ENCODE measurements at regions not wholly inside any gene's neighbourhood (a gene's known extent, or its start where the extent isn't known, plus 50 kb on each side); places are given as distances from the start of the nearest gene placed in this dataset.
"Not testable (repeated sequence)": the region's sequence is repeated elsewhere in the genome, so short reads cannot be mapped to it uniquely, and the experiment has no call there.

- not testable (repeated sequence) for DNase-seq (ENCODE audit: low read depth)
Observed at GRCh38 chrY:13627323-13627722, 76.4 kb upstream of the TMSB4Y start.

DNA sequence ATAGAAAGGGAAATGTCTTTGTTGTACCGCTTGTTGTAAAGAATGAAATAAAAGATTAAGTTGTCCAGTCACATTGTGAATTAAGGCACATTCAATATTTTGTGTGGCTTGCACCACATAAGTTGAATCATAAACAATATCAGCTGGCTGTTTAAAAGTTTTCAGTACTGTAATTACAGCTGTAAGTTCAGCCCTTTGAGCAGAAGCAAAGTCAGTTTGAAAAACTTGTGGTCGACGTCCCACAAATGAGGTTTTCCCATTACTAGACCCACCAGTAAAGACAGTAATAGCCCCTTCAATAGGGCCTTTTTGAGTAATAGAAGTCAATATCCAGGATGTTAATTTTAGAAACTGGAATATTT is 87.8 kb upstream of the TMSB4Y start:
- DNase-seq (ENCODE audit: low read depth) = no peak

- DNase-seq (ENCODE audit: low read depth) = no peak
Observed at GRCh38 chrY:13615301-13615942, 88.3 kb upstream of the TMSB4Y start.

DNA sequence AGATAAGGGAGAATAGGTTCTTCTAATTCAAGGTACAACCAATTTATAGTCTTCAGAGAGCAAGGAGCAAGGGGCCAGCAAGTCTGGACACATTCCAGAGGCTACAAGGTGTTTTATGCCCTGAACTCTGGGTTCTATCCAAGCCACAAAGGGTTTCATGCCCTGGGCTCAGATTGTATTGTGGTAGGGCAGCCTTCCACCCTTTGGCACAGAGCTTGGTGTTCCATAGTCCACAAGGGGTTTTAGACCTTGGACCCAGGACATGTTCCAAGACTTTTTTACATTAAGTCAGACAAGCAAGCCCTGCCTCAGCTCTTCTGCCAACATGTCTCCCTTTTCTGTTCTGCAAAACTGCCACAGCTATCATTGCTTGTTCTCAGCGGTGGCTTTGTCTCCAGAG is 90.8 kb upstream of the TMSB4Y start:
- no peak for DNase-seq (ENCODE audit: low read depth)

- no peak for DNase-seq (ENCODE audit: low read depth)
Observed at GRCh38 chrY:13611965-13612364, 91.7 kb upstream of the TMSB4Y start.

- no peak for DNase-seq (ENCODE audit: low read depth)
Observed at GRCh38 chrY:13592450-13592849, 111.2 kb upstream of the TMSB4Y start.

- not testable (repeated sequence) for DNase-seq (ENCODE audit: low read depth)
Observed at GRCh38 chrY:13570931-13571330, 91.1 kb upstream of the UTY start.

GRCh38 chrY:13567186-13567585 is 87.4 kb upstream of the UTY start:
- DNase-seq (ENCODE audit: low read depth) = no peak

DNA sequence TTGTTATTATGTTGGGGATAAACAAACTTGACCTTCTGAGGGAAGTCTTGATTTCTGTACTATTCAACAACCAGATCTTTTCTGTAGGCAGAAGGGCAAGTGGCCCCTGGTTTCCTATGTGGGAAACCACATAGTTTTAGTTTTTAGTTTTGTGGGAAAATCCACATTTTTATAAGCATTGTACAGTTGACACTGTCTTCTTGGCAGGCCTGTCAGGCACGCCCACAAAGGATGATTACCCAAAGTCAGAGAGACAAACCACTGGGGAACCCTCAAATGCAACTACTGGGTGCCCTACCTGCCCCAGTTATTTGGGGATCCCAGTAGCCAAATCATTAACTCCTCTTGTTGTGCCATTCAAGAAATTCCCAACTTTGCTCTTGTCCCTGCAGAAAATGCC is 75.1 kb upstream of the UTY start:
- DNase-seq (ENCODE audit: low read depth) = no peak

DNA sequence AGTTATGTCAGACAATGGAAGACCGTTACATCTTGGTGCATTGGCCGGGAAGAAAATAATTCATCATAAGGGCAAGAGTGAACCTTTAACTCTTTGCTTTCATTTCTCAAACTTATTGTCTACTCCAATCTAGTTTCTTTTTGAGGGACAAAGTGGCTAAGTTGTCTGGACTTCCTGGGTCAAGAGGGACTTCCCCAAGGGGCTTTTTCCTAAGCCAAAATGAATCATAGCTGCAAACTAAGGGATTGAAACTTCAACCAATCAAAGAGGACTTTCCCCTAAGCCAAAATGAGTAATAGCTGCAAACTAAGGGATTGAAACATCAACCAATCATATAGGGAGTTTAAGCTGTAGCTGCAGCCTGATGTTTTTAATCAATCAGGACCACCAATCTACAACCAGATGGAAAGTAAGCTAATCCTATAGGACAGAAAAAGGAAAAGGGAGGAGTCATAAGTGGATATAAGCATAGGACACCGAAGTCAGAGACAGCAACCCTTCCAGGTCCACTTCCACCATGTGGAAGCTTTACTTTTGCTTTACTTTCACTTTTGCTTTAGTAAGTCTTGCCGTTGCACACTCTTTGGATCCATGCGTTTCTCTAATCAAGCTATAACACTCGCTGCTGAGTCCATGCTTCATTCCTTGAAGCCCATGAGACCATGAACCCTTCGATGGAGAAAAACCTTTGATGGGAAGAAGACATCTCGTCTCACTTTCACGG is 72.7 kb upstream of the UTY start:
- DNase-seq (ENCODE audit: low read depth) = peak; percentile 0

DNA sequence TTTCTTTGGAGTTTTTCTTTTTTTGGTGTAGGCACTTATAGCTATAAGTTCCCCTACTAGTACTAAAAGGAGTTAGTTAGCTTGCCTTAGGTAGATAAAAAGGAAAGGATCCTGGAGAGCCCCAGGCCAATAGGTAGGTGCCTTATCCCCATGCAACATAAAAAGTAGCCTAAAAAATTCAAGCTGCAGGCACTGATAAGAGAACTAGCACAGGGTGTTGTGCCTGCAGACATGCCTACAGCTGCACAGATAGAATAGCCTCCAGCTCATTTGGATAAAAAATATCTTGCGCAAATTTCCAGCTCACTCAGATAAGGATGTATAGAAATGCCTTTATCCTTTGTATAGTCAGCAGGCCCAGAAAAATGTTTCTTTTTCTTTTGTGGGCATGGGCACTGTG is 71.4 kb upstream of the UTY start:
- no peak for DNase-seq (ENCODE audit: low read depth)

DNA sequence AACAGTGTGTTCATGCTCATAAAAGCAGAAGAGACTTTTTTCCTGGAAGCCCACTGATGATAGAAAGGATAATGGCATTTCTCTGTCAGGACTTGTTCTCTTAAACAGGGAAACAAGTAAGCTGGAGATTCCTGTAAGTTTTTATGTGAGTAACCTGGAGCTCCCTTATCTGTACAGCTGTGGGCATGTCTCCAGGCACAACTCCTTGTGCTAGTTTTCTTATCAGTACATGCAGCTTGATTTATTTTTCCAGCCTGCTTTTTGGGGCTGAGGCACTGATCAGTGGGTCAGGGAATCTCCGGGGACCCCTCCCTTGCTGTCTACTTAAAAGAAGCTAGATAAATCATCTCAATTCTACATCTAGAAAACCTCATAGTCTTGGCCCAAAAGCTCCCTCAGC is 64.7 kb upstream of the UTY start:
- DNase-seq (ENCODE audit: low read depth) = no peak

DNA sequence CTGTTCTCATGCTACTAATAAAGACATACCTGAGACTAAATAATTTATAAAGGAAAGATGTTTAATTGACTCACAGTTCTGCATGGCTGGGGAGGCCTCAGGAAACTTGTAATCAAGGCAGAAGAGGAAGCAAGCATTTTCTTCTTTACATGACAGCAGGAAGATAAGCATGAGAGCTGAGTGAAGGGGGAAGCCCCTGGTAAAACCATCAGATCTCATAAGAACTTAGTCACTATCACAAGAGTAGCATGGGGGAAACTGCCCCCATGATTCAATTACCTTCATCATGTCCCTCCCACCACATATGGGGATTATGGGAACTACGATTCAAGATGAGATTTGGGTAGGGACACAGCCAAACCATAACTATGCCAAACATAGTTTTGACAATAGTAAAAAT is 58.1 kb upstream of the UTY start:
- no peak for DNase-seq (ENCODE audit: low read depth)
